PFSK-1 (cell line): ENCODE measurements at regions not wholly inside any gene's neighbourhood (a gene's known extent, or its start where the extent isn't known, plus 50 kb on each side); places are given as distances from the start of the nearest gene placed in this dataset.

Source experiments
- POLR2AphosphoS5 ChIP-seq: IDR thresholded peaks from 2 replicates; pipeline ENCODE4 v1.6.1; 2012; ENCODE audit warnings: low read depth, mild to moderate bottlenecking, control low read depth, low read length, moderate library complexity
- SIN3A ChIP-seq: IDR thresholded peaks from 2 replicates; pipeline ENCODE4 v1.6.1; 2012; ENCODE audit warnings: mild to moderate bottlenecking, low read length, moderate library complexity, borderline replicate concordance; ENCODE audit not compliant: insufficient read depth
- TAF1 ChIP-seq: IDR thresholded peaks from 2 replicates; pipeline ENCODE4 v1.6.1; 2012; ENCODE audit warnings: low read length, control low read depth, borderline replicate concordance; ENCODE audit not compliant: insufficient read depth
- TF ChIP-seq, protein P1 (sequence below), 2 experiments: IDR thresholded peaks; 2 replicates each; pipeline versions ENCODE4 v1.6.1 to v1.8.0; 2011 to 2012; ENCODE audit warnings: low read depth in 2 of 2, low read length in 2 of 2, control low read depth in 1 of 2, inconsistent platforms in 1 of 2, mild to moderate bottlenecking in 1 of 2, moderate library complexity in 1 of 2; ENCODE audit not compliant: insufficient read depth in 1 of 2

DNA sequence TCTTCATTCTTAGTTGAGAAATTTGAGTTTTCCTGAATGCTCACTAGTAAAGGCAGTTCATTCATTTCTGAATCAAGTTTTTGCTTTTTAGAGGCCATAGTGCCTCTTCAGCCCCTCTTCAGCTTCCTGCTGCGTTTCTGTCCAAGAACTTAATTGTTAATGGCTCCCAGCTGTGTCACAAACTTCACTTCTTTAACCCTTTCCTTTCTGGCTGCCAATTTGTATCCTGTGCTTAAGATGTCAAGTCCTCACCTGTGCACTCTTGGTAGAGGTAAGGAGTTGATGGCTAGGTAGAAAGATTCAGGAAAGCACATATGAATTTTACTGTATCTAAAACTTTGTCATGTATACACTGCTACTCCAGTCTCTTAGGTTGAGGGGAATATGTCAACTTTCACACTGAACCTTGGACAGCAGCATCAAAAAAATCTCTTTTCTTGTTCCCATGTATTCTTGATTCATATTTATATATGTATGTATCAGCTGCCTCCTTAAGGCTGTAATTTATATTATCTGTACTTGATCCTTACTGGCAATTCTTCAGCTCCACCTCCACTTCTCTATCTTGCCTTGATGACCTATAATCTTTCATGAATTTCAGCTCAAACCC is 612.8 kb downstream of the LMO4 start:
- TF ChIP-seq POLR2AphosphoS5, result no peak
- TF ChIP-seq TAF1, result no peak
- TF ChIP-seq SIN3A, result 0 out of 2 replicates have a peak, but pooled peaks have one; percentile 34
- TF ChIP-seq, protein P1, sequence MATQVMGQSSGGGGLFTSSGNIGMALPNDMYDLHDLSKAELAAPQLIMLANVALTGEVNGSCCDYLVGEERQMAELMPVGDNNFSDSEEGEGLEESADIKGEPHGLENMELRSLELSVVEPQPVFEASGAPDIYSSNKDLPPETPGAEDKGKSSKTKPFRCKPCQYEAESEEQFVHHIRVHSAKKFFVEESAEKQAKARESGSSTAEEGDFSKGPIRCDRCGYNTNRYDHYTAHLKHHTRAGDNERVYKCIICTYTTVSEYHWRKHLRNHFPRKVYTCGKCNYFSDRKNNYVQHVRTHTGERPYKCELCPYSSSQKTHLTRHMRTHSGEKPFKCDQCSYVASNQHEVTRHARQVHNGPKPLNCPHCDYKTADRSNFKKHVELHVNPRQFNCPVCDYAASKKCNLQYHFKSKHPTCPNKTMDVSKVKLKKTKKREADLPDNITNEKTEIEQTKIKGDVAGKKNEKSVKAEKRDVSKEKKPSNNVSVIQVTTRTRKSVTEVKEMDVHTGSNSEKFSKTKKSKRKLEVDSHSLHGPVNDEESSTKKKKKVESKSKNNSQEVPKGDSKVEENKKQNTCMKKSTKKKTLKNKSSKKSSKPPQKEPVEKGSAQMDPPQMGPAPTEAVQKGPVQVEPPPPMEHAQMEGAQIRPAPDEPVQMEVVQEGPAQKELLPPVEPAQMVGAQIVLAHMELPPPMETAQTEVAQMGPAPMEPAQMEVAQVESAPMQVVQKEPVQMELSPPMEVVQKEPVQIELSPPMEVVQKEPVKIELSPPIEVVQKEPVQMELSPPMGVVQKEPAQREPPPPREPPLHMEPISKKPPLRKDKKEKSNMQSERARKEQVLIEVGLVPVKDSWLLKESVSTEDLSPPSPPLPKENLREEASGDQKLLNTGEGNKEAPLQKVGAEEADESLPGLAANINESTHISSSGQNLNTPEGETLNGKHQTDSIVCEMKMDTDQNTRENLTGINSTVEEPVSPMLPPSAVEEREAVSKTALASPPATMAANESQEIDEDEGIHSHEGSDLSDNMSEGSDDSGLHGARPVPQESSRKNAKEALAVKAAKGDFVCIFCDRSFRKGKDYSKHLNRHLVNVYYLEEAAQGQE (IDR thresholded peaks at IDR 0.05; ENCODE audit: insufficient read depth in 1 of 2, low read depth in 2 of 2, low read length in 2 of 2), result no peak; a peak in 2 of 4 replicates
